ENCODE measurements at regions not wholly inside any gene's neighbourhood (a gene's known extent, or its start where the extent isn't known, plus 50 kb on each side); places are given as distances from the start of the nearest gene placed in this dataset.

DNA sequence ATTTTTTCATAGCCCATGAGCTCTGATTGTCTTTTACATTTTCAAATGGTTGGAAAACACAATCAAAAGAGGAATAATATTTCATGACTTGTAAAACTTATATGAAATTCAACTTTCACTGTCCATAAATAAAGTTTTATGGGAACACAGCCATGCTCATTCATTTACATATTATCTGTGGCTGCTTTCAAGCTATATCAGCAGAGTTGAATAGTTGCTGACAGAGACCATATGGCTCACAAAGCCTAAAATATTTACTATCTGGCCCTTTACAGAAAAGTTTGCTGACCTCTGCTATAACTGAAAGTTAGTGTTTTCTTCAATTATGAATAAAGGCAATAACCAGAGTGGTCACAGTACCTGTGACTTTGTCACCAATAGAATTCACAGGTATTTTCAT lies 128.2 kb upstream of the GNAO1 start:
- no peak overlapping the region for H3K4me3 ChIP-seq (replicated peaks in 1 of 2; ENCODE audit: low read depth in 2 of 2, low read length in 2 of 2)
- TF ChIP-seq, protein P1, sequence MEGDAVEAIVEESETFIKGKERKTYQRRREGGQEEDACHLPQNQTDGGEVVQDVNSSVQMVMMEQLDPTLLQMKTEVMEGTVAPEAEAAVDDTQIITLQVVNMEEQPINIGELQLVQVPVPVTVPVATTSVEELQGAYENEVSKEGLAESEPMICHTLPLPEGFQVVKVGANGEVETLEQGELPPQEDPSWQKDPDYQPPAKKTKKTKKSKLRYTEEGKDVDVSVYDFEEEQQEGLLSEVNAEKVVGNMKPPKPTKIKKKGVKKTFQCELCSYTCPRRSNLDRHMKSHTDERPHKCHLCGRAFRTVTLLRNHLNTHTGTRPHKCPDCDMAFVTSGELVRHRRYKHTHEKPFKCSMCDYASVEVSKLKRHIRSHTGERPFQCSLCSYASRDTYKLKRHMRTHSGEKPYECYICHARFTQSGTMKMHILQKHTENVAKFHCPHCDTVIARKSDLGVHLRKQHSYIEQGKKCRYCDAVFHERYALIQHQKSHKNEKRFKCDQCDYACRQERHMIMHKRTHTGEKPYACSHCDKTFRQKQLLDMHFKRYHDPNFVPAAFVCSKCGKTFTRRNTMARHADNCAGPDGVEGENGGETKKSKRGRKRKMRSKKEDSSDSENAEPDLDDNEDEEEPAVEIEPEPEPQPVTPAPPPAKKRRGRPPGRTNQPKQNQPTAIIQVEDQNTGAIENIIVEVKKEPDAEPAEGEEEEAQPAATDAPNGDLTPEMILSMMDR (IDR thresholded peaks at IDR 0.05; ENCODE audit: low read depth, low read length), result no peak
- DNase-seq (ENCODE audit: low read depth in 2 of 2), result no peak

DNA sequence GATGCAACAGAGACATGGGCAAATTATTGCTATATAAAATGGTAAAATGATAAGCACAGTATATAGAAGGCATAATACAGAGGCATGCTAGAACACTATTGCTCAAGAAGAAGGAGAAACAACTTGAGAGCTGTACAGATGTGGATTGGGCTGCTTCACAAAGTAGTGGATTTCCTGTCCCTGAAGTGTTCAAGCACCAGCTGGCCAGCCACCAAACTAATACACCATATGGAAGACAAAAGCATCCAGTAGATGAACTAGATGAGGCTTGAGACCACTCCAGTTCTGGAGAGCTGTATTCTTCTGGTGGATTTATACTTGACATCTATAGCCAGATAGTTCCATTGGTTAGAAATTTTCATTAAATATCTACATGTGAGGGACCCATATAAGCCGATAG lies 134.1 kb upstream of the GNAO1 start:
- DNase-seq (ENCODE audit: low read depth in 2 of 2), result no peak
- H3K4me3 ChIP-seq (replicated peaks in 1 of 2; ENCODE audit: low read depth in 2 of 2, low read length in 2 of 2), result no peak overlapping the region
- TF ChIP-seq, protein P1 (IDR thresholded peaks at IDR 0.05; ENCODE audit: low read depth, low read length), result no peak

DNA sequence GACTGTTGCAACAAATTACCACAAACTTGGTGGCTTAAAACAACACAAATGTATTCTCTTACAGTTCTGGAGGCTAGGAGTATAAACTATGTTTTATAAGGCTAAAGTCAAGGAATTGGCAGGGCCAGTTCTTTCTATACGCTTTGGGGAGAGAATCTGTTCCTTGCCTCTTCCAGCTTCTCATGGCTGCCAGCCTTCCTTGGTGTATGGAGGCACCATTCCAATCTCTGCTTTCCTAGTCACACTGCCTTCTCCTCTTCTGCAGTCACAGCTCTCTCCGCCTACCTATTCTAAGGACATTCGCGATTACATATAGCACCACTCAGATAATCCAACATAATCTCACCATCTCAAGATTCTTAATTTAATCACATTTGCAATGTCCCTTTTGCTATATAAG lies 140.4 kb upstream of the GNAO1 start:
- no peak for DNase-seq (ENCODE audit: low read depth in 2 of 2)
- TF ChIP-seq, protein P1 (IDR thresholded peaks at IDR 0.05; ENCODE audit: low read depth, low read length), result no peak
- no peak overlapping the region for H3K4me3 ChIP-seq (replicated peaks in 1 of 2; ENCODE audit: low read depth in 2 of 2, low read length in 2 of 2)

DNA sequence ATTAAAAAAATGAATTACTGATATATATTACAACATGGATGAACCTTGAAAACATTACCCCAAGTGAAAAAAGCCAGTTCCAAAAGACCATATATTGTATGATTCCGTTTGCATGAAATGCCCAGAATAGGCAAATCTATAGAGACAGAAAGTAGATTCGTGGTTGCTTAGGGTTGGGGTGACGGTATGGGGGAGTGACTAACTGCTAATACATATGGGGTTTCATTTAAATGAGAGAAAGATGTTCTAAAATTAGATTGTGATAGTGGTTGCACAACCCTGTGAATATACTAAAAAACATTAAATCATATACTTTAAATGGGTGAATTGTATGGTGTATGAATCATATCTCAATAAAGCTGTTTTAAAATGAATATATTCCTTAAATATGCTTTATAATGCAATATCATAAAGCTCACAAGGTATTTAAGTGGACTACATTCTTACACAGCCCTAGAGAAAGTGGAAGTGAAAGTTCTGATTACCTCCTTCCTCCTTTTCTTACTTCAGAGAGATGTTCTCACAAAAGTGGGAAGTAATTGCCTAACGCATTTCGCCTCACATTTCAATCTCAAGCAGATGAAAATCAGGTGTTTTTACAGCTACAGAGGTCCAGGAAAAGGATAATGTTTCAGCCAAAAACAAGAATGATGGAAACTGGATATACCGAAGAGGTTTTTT lies 142.7 kb upstream of the GNAO1 start:
- no peak overlapping the region for H3K4me3 ChIP-seq (replicated peaks in 1 of 2; ENCODE audit: low read depth in 2 of 2, low read length in 2 of 2)
- DNase-seq (ENCODE audit: low read depth in 2 of 2), result no peak
- TF ChIP-seq, protein P1 (IDR thresholded peaks at IDR 0.05; ENCODE audit: low read depth, low read length), result no peak

DNA sequence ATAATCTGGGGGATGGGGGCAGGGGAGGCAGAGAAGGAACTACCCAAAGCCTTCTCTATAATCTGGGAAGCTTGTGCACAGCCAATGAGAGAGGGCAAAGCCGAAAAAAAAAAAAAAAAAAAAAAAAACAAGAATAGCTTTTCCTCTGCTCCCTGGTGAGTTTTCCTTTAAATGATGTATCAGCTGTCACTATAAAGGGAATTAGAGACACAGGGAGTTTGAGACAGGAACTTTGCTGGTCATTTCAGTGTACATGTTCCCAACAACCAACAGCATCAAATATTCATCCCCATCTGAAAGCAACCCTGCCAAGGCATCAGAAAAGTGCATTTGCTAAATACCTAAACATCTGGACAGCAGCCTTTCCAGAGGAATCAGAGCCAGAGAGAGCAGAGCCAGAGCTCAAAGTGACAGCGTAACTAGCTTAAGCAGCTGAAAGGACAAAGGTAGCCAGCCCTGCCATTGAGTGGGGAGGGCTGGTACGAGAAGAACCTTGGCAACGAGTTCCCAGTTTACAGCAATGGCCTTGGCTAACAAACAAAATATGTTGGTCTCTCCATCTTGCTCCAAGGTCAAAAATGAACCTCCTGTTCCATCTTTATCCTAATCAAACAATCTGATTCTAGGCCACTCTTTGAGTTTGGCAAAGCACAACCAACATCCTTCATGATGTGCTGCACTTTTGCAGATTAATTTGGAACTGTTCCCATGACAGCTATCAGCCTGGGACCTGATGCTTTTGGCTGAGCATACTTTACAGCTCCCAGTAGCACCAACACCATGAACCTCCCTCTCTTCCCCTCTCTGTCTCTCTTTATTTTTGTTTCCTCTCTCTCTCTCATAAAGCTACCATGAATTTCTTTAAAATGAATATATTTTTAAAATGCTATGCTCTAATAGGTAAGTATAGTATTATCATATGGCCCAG lies 143.7 kb upstream of the GNAO1 start:
- no peak overlapping the region for H3K4me3 ChIP-seq (replicated peaks in 1 of 2; ENCODE audit: low read depth in 2 of 2, low read length in 2 of 2)
- no peak for DNase-seq (ENCODE audit: low read depth in 2 of 2)
- TF ChIP-seq, protein P1 (IDR thresholded peaks at IDR 0.05; ENCODE audit: low read depth, low read length), result no peak

DNA sequence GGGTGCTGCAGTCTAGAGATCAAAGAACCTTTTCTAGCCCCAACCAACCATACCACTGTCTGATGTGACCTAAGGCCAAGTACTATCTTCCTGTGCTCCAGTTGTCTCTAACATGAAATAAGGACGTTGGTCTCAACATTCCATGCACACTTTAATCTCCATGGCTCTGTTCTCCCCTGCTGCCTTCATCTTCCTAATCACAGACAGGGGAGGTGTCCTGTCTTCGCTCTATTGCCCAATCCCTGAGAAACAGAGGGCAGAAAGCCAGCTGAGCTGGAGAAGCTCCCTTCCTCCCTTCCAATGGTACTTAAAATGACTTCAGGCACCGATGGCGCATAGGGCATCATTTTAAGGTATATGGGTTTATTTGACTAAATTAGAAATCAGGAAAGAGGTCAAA lies 148.9 kb upstream of the GNAO1 start:
- TF ChIP-seq, protein P1 (IDR thresholded peaks at IDR 0.05; ENCODE audit: low read depth, low read length), result no peak
- DNase-seq (ENCODE audit: low read depth in 2 of 2), result no peak
- no peak overlapping the region for H3K4me3 ChIP-seq (replicated peaks in 1 of 2; ENCODE audit: low read depth in 2 of 2, low read length in 2 of 2)

Measured in cardiac fibroblast (primary cell).